GM23338 (cell line): ENCODE measurements at regions not wholly inside any gene's neighbourhood (a gene's known extent, or its start where the extent isn't known, plus 50 kb on each side); places are given as distances from the start of the nearest gene placed in this dataset.

Experiments
- CTCF ChIP-seq, 2 experiments: fragments of 200-600 bp in 1 of 2; sonication (generic) in 1 of 2; conservative IDR thresholded peaks; 2 replicates each; pipeline versions ENCODE4 v1.5.1 to v1.6.1; 2016 to 2017; ENCODE audit warnings: antibody characterized with exemption in 2 of 2, low read depth in 2 of 2, mild to moderate bottlenecking in 2 of 2, moderate library complexity in 1 of 2
- EZH2 ChIP-seq: fragments of 200-600 bp; sonication (generic); IDR thresholded peaks from one replicate; pipeline ENCODE4 v1.8.0; 2017; ENCODE audit warnings: antibody characterized with exemption, mild to moderate bottlenecking, low read depth; ENCODE audit not compliant: unreplicated experiment
- POLR2AphosphoS5 ChIP-seq: IDR thresholded peaks from 2 replicates; pipeline ENCODE4 v1.6.1; 2016; ENCODE audit warnings: antibody characterized with exemption, low read depth
- ZNF114 ChIP-seq: fragments of 250-450 bp; sonication (Bioruptor Pico); IDR thresholded peaks from 2 replicates; pipeline ENCODE4 v1.5.0; 2020; ENCODE audit warnings: mild to moderate bottlenecking, moderate library complexity

- TF ChIP-seq EZH2 = no peak
- TF ChIP-seq CTCF (conservative IDR thresholded peaks at IDR 0.05; ENCODE audit: low read depth in 2 of 2) = no peak
- TF ChIP-seq POLR2AphosphoS5 = no peak
- TF ChIP-seq ZNF114 = no peak
Measured at GRCh38 chr7:32406386-32406785, 83.8 kb downstream of the LSM5 start.
